ENCODE measurements at regions not wholly inside any gene's neighbourhood (a gene's known extent, or its start where the extent isn't known, plus 50 kb on each side); places are given as distances from the start of the nearest gene placed in this dataset.

DNA sequence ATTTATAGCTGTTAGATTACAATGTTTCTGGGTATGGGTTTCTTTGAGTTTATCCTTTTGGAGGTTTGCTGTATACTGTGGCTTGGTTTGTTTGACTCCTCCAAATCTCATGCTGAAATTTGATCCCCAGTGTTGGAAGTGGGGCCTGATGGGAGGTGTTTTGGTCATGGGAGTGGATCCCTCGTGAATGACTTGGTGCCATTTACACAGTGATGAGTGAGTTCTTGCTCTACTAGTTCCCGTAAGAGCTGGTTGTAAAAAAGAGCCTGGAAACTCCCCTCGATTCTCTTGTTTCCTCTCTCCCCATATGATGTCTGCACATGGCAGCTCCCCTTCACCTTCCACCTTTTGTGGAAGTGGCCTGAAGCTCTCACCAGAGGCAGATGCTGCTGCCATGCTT, 324.1 kb downstream of the C7orf25 start:
- TF ChIP-seq, protein P1, sequence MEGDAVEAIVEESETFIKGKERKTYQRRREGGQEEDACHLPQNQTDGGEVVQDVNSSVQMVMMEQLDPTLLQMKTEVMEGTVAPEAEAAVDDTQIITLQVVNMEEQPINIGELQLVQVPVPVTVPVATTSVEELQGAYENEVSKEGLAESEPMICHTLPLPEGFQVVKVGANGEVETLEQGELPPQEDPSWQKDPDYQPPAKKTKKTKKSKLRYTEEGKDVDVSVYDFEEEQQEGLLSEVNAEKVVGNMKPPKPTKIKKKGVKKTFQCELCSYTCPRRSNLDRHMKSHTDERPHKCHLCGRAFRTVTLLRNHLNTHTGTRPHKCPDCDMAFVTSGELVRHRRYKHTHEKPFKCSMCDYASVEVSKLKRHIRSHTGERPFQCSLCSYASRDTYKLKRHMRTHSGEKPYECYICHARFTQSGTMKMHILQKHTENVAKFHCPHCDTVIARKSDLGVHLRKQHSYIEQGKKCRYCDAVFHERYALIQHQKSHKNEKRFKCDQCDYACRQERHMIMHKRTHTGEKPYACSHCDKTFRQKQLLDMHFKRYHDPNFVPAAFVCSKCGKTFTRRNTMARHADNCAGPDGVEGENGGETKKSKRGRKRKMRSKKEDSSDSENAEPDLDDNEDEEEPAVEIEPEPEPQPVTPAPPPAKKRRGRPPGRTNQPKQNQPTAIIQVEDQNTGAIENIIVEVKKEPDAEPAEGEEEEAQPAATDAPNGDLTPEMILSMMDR (conservative IDR thresholded peaks at IDR 0.05) = no peak
- no peak overlapping the region for H3K4me3 Mint-ChIP-seq
- H3K9me3 Mint-ChIP-seq = peaks cover 37% of the 10 kb centered on the region
- no peaks in the 10 kb centered on the region for H3K27me3 Mint-ChIP-seq (ENCODE audit: insufficient read depth)
- H3K9me3 ChIP-seq (ENCODE audit: control insufficient read depth, low read length) = peaks cover 19% of the 10 kb centered on the region
- no peak overlapping the region for H3K27ac Mint-ChIP-seq
- H3K4me1 ChIP-seq (ENCODE audit: control insufficient read depth, insufficient read depth, low read length) = no peaks in the 10 kb centered on the region
- no peaks in the 10 kb centered on the region for H3K4me1 Mint-ChIP-seq
- 90 to 95% methylated on average over 3 of the region's 3 CpGs for WGBS, 2 experiments (ENCODE audit: insufficient coverage in 1 of 2, insufficient read length in 1 of 2)
- H3K27ac ChIP-seq (ENCODE audit: low read depth, low read length) = no peak overlapping the region
- no peak overlapping the region for H3K9ac ChIP-seq (ENCODE audit: extremely low read depth, low read length, poor library complexity, severe bottlenecking)
- no peak for DNase-seq
- no peak overlapping the region for H3K4me3 ChIP-seq (ENCODE audit: low read length)
- no peaks in the 10 kb centered on the region for H3K27me3 ChIP-seq (ENCODE audit: control insufficient read depth, insufficient read depth, low read length, poor library complexity, severe bottlenecking)
- peaks cover 6% of the 10 kb centered on the region for H3K36me3 Mint-ChIP-seq (ENCODE audit: low read depth)
- no peaks in the 10 kb centered on the region for H3K36me3 ChIP-seq (ENCODE audit: control insufficient read depth, insufficient read depth, low read length)

DNA sequence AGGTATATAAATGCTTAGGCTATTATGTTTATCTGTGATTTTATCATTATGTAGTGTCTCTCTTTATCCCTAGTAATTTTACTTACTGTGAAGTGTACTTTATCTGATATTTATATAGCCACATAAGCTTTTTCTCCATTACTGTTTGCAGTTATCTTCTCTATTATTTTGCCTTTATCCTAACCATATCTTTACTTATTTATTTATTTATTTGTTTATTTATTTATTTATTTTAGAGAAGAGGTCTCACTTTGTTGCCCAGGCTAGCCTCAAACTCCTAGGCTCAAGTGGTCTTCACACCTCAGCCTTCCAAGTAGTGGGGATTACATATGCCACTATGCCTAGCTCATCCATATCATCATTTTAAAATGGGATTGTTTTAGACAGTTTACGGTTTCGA, 331.8 kb downstream of the C7orf25 start:
- H3K27ac Mint-ChIP-seq = no peak overlapping the region
- no peaks in the 10 kb centered on the region for H3K36me3 Mint-ChIP-seq (ENCODE audit: low read depth)
- Histone ChIP-seq H3K9me3 (ENCODE audit: control insufficient read depth, low read length) (peaks cover 14% of the 10 kb centered on the region), H3K4me3 (ENCODE audit: low read length) (peak overlapping the region; percentile 19), H3K9ac (ENCODE audit: extremely low read depth, low read length, poor library complexity, severe bottlenecking) (no peak overlapping the region), H3K27ac (ENCODE audit: low read depth, low read length) (no peak overlapping the region), H3K36me3 (ENCODE audit: control insufficient read depth, insufficient read depth, low read length) (no peaks in the 10 kb centered on the region), H3K27me3 (ENCODE audit: control insufficient read depth, insufficient read depth, low read length, poor library complexity, severe bottlenecking) (no peaks in the 10 kb centered on the region), H3K4me1 (ENCODE audit: control insufficient read depth, insufficient read depth, low read length) (no peaks in the 10 kb centered on the region)
- H3K9me3 Mint-ChIP-seq = peaks cover 22% of the 10 kb centered on the region
- no peaks in the 10 kb centered on the region for H3K27me3 Mint-ChIP-seq (ENCODE audit: insufficient read depth)
- TF ChIP-seq, protein P1 (conservative IDR thresholded peaks at IDR 0.05) = no peak
- no peak overlapping the region for H3K4me3 Mint-ChIP-seq
- no peak for DNase-seq
- WGBS, 2 experiments (ENCODE audit: insufficient coverage in 1 of 2, insufficient read length in 1 of 2) = no CpG with 5 or more reads among the region's 2 CpGs
- no peaks in the 10 kb centered on the region for H3K4me1 Mint-ChIP-seq

DNA sequence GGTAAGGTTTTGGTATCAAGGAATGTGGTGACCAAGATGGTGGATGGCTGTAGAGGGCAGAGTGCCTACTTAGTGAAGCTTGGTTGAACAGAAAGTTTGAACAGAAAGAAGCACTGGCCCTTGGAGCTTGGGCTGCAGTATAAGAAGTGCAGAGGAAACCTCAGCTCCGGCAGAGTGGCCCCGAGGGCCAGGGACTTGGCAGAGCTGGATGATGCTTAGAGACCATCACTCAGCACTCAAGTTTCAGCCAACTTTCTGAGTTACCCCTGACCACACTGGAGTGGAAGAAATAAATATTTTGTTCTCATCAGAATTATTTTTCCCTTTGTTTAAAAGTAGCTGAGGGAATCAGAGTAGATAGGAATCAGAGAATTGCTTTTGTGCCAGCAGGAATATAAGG, 336.7 kb downstream of the C7orf25 start:
- no peaks in the 10 kb centered on the region for H3K4me1 ChIP-seq (ENCODE audit: control insufficient read depth, insufficient read depth, low read length)
- TF ChIP-seq, protein P1 (conservative IDR thresholded peaks at IDR 0.05) = no peak
- 98% methylated on average over 2 of the region's 2 CpGs; no CpG with 5 or more reads in 1 of the 2 experiments for WGBS, 2 experiments (ENCODE audit: insufficient coverage in 1 of 2, insufficient read length in 1 of 2)
- no peaks in the 10 kb centered on the region for H3K36me3 ChIP-seq (ENCODE audit: control insufficient read depth, insufficient read depth, low read length)
- H3K9me3 ChIP-seq (ENCODE audit: control insufficient read depth, low read length) = peaks cover 14% of the 10 kb centered on the region
- H3K36me3 Mint-ChIP-seq (ENCODE audit: low read depth) = no peaks in the 10 kb centered on the region
- DNase-seq = no peak
- H3K4me3 ChIP-seq (ENCODE audit: low read length) = no peak overlapping the region
- peaks cover 14% of the 10 kb centered on the region for H3K9me3 Mint-ChIP-seq
- no peaks in the 10 kb centered on the region for H3K27me3 ChIP-seq (ENCODE audit: control insufficient read depth, insufficient read depth, low read length, poor library complexity, severe bottlenecking)
- no peak overlapping the region for H3K9ac ChIP-seq (ENCODE audit: extremely low read depth, low read length, poor library complexity, severe bottlenecking)
- no peak overlapping the region for H3K27ac Mint-ChIP-seq
- no peak overlapping the region for H3K4me3 Mint-ChIP-seq
- no peak overlapping the region for H3K27ac ChIP-seq (ENCODE audit: low read depth, low read length)
- H3K27me3 Mint-ChIP-seq (ENCODE audit: insufficient read depth) = peaks cover 1% of the 10 kb centered on the region
- H3K4me1 Mint-ChIP-seq = no peaks in the 10 kb centered on the region

All from endodermal cell (in vitro differentiated cells).